ENCODE measurements at regions not wholly inside any gene's neighbourhood (a gene's known extent, or its start where the extent isn't known, plus 50 kb on each side); places are given as distances from the start of the nearest gene placed in this dataset.

- TF ChIP-seq CTCF (IDR thresholded peaks at IDR 0.05) = no peak
- no peak for TF ChIP-seq EZH2 (IDR thresholded peaks at IDR 0.05)
- TF ChIP-seq EZH2phosphoT487 (IDR thresholded peaks at IDR 0.05) = no peak
These were observed 77.5 kb downstream of the SEPTIN7 start for GRCh38 chr7:35878351-35878750.

Measured in neural progenitor cell (in vitro differentiated cells).